NCI-H2171 (cell line): ENCODE measurements at regions not wholly inside any gene's neighbourhood (a gene's known extent, or its start where the extent isn't known, plus 50 kb on each side); places are given as distances from the start of the nearest gene placed in this dataset.

ENCODE experiments used
- DNase-seq: peaks from one replicate; lab custom pipeline; 2025; lab: John Stamatoyannopoulos, UW

DNA sequence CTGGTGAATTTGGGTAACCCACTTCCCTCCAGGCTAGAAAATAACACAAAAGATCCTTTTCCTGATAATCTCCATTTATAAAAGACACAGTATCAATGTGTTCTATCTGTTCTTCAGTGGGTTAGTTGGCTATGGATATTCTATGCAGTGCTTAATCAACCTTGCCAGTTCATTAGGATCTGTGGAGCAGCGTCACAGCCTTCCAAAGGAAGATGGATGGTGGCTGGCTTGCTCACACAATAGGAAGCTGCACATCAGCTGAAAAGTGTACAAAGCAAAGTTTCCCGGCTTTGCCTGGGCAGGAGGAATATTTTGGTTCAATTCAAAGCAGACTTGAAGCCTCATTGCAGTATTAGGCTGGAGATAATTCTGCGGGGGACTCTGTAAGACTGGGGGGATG, 70.3 kb upstream of the CA10 start:
- DNase-seq = no peak

- DNase-seq = no peak
Observed at GRCh38 chr17:52227926-52228325, 69.4 kb upstream of the CA10 start.

GRCh38 chr17:52213451-52213850, 54.9 kb upstream of the CA10 start:
- no peak for DNase-seq

DNA sequence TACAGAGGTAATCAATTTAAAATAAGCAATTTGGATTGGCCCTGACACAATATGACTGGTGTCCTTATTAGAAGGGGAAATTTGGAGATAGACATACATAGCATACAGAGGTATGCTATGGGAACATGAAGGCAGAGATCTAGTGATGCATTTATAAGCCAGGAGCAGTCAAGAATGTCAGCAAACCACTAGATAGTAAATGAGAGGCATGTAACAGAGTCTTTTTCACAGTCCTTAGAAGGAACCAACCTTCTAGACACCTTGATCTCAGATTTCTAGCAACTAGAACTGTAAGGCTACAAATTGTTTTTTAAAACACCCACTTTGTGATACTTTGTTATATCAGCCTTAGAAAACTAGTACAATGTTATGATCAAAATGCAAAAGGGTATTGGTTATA, 54.3 kb upstream of the CA10 start:
- DNase-seq = no peak

GRCh38 chr17:52209507-52209906, 51.0 kb upstream of the CA10 start:
- no peak for DNase-seq
